AG04449 (cell line): ENCODE measurements at regions not wholly inside any gene's neighbourhood (a gene's known extent, or its start where the extent isn't known, plus 50 kb on each side); places are given as distances from the start of the nearest gene placed in this dataset.
"Not testable (repeated sequence)": the region's sequence is repeated elsewhere in the genome, so short reads cannot be mapped to it uniquely, and the experiment has no call there.

Experiments
- CTCF ChIA-PET: fragments of 350-600 bp; formaldehyde crosslinking; extraction: SDS; loops from one replicate; lab custom pipeline; 2021; ENCODE audit warnings: antibody characterized with exemption; lab: Yijun Ruan, JAX
- POLR2A ChIA-PET: fragments of 400-600, 350-600 bp; formaldehyde crosslinking; extraction: SDS; loops from one replicate; lab custom pipeline; 2020; ENCODE audit warnings: antibody characterized with exemption, inconsistent platforms; lab: Yijun Ruan, JAX
- DNase-seq: peaks from one replicate; pipeline ENCODE4 v3.0.0-alpha.2; 2010; ENCODE audit warnings: low read depth, low spot score
- H3K4me3 ChIP-seq: 2 replicates; pipeline ENCODE4 v1.5.1; 2011; ENCODE audit warnings: low read depth, mild to moderate bottlenecking, control low read depth, low read length
- TF ChIP-seq, protein P1 (sequence below): IDR thresholded peaks from one replicate; pipeline ENCODE4 v1.5.1; 2011; ENCODE audit warnings: mild to moderate bottlenecking, moderate library complexity, low read length, control low read depth, inconsistent platforms; ENCODE audit not compliant: insufficient read depth; ENCODE audit errors: missing control alignments

DNA sequence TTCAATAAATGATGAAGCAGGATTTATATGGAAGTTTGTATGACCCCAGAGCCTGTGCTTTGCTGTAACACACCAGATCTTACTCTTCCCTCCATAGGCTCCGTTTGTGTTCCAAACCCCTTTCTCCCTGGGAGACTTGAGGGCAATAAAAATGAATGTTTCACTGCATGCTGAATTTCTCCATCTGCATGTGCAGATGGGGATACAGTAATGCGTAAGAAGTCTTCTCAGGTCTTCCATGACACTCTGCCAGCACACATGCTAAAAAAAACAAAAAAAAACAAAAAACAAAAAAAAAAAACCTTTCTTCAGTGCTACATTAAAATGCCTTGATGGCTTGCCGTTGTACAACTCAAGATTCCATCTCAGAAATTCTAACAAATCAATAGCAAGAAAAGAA is 170.2 kb upstream of the ANKFN1 start:
- H3K4me3 ChIP-seq, result no peak overlapping the region
- ChIA-PET POLR2A (no interaction called here), CTCF (no interaction called here)
- no peak for DNase-seq
- TF ChIP-seq, protein P1, sequence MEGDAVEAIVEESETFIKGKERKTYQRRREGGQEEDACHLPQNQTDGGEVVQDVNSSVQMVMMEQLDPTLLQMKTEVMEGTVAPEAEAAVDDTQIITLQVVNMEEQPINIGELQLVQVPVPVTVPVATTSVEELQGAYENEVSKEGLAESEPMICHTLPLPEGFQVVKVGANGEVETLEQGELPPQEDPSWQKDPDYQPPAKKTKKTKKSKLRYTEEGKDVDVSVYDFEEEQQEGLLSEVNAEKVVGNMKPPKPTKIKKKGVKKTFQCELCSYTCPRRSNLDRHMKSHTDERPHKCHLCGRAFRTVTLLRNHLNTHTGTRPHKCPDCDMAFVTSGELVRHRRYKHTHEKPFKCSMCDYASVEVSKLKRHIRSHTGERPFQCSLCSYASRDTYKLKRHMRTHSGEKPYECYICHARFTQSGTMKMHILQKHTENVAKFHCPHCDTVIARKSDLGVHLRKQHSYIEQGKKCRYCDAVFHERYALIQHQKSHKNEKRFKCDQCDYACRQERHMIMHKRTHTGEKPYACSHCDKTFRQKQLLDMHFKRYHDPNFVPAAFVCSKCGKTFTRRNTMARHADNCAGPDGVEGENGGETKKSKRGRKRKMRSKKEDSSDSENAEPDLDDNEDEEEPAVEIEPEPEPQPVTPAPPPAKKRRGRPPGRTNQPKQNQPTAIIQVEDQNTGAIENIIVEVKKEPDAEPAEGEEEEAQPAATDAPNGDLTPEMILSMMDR, result no peak

DNA sequence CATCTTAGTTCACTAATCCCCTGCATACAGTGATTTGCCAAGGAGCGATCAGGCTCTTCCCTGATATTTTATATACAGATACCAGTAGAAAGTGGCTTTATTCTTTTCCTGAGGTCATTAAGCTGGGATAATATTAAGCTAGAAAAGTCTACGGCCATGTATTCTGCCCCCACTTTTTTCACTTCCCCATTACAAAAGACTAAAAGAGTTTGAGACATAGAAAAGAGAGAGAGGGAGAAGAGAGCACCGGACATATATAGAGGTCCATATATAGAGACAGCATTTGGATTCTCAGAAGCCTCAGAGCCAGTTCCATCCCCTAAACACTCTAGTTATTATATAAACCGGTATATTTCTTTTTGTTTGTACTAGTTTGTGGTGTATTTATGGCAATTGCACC is 166.5 kb upstream of the ANKFN1 start:
- ChIA-PET POLR2A (no interaction called here), CTCF (no interaction called here)
- DNase-seq, result no peak
- no peak overlapping the region for H3K4me3 ChIP-seq
- TF ChIP-seq, protein P1, result no peak

DNA sequence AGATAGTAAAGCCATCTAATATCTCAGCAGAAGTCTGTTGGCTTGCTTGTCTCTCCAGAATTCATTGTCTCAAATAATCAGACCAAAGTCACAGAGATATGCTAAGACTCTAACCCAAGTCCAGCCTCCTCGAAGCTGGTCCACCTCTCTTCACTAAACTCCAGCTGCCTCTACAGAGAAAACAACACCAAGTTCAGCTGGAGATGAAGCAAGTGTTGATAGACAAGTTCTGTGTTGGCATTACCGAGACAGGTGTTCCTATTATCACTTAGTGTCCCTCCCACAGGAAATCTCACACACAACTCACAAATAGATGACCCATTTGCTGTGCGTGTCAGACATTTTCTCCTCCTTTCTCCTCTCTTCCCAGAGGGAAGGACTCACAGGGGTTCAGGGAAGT is 164.4 kb upstream of the ANKFN1 start:
- ChIA-PET POLR2A (no interaction called here), CTCF (no interaction called here)
- TF ChIP-seq, protein P1, result no peak
- no peak for DNase-seq
- no peak overlapping the region for H3K4me3 ChIP-seq

DNA sequence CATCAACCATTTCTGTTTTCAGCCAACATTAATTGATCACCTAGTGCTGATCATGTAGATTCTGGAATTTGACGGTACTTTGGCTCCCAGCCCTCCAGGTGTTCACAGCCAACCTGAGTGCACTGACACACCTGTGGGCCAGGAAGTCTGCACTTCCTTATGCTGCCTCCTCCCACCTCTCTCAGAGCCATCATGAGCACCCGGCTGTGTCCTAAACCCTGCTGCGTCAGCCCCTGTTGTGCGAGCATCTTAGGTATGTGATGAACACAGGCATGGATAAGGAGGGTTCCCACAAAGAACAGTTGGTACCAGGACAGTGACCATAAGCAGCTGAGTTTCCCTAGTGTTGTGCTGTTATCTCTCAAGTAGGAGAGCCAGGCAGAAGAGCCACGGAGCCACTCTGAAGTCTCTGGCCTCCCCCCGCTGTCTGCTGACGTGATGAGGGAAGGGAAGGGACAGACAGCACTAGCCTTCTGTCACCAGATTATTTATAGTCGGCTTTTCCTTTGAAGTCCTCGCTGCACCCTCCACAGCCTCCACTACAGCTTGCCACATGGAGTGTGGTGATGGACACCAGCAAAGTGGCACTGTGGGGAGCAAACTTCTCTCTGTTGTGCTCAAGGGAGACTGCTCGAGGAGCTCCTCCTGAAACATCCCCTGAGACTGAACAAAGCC is 162.8 kb upstream of the ANKFN1 start:
- ChIA-PET POLR2A (no interaction called here), CTCF (no interaction called here)
- DNase-seq, result no peak
- no peak overlapping the region for H3K4me3 ChIP-seq
- TF ChIP-seq, protein P1, result no peak

DNA sequence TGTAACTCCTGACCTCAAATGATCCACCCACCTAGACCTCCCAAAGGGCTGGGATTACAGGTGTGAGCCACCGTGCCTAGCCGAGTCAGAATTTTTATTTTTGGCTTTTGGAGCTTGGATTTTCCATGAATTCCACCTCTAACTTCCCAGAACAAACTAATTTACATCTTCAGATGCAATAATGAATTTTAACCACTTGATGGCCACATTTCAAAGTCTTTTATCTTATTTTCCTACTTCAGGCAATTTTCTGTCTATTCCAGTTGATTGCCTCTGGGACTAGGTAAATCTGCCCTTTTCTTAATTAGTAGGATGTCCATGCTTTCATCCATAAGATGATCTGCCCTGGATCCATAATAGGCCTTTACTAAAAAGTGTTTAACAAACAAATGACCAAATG is 156.4 kb upstream of the ANKFN1 start:
- no peak for DNase-seq
- no peak overlapping the region for H3K4me3 ChIP-seq
- TF ChIP-seq, protein P1, result no peak
- ChIA-PET CTCF (interaction anchor here (1.1 to 3.7 kb wide), 2 partner anchors 132 to 322 kb away, joined by 3 to 18 read pairs; no protein-coding TSS in a partner anchor), POLR2A (no interaction called here)

DNA sequence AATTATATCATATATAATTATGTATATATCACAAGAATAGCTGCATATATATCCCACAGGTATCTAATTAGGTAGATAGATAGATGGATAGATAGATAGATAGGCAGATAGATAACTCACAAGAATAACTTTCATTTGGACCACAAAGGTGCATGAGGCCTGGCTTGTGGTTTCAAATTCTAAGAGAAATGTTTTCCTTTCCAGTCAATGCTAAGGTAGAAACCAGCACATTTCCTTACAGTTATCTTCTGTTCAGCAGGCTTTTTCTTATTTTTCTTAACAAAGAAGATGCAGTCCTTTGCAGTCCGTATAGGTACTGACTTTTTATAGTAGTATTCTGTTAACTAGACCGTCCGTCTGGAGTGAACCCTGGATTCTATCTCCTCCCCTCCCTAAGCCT is 152.9 kb upstream of the ANKFN1 start:
- DNase-seq, result no peak
- H3K4me3 ChIP-seq, result no peak overlapping the region
- POLR2A ChIA-PET, result no interaction called here
- CTCF ChIA-PET, result interaction anchor here (3.7 kb wide), 1 partner anchor 318 kb away, joined by 18 read pairs; no protein-coding TSS in a partner anchor
- TF ChIP-seq, protein P1, result no peak

DNA sequence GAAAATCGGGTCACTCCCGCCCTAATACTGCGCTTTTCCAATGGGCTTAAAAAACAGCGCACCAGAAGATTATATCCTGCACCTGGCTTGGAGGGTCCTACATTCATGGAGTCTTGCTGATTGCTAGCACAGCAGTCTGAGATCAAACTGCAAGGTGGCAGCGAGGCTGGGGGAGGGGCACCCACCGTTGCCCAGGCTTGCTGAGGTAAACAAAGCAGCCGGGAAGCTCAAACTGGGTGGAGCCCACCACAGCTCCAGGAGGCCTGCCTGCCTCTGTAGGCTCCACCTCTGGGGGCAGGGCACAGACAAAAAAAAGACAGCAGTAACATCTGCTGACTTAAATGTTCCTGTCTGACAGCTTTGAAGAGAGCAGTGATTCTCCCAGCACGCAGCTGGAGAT is 150.6 kb upstream of the ANKFN1 start:
- DNase-seq, CTCF ChIA-PET, POLR2A ChIA-PET, H3K4me3 ChIP-seq: not testable (repeated sequence)
